Esophagus muscularis mucosa (tissue), 4 donors: ENCODE measurements at regions not wholly inside any gene's neighbourhood (a gene's known extent, or its start where the extent isn't known, plus 50 kb on each side); places are given as distances from the start of the nearest gene placed in this dataset.

Source experiments
- DNase-seq: peaks from one replicate; pipeline ENCODE4 v3.0.0-alpha.2; 2017; ENCODE audit errors: extremely low spot score
- H3K27ac ChIP-seq, 4 donors: fragments of 200-600 bp; sonication (generic); replicated peaks in 1 of 4; 1 replicate in 3 of 4; 2 replicates in 1 of 4; pipeline ENCODE4 v1.5.1; 2016 to 2019; ENCODE audit warnings: mild to moderate bottlenecking in 1 of 4
- H3K27me3 ChIP-seq, 4 donors: fragments of 200-600 bp; sonication (generic); one replicate each; pipeline versions ENCODE4 v1.5.1 to v1.6.0; 2016 to 2019
- H3K36me3 ChIP-seq, 4 donors: fragments of 200-600 bp; sonication (generic); one replicate each; pipeline ENCODE4 v1.5.1; 2016 to 2019
- H3K4me1 ChIP-seq, 4 donors: fragments of 200-600 bp; sonication (generic); one replicate each; pipeline ENCODE4 v1.5.1; 2016 to 2019
- H3K4me3 ChIP-seq, 4 donors: fragments of 200-600 bp; sonication (generic); 1 replicate in 2 of 4; 2 replicates in 2 of 4; pipeline ENCODE4 v1.5.1; 2016 to 2019; ENCODE audit warnings: mild to moderate bottlenecking in 4 of 4, moderate library complexity in 1 of 4
- H3K9me3 ChIP-seq, 4 donors: fragments of 200-600 bp; sonication (generic); 1 replicate in 3 of 4; 2 replicates in 1 of 4; pipeline ENCODE4 v1.5.1; 2016 to 2019
- CTCF ChIP-seq, 3 experiments: fragments of 200-600 bp in 2 of 3; fragments of 450-650 bp in 1 of 3; sonication (generic) in 2 of 3; IDR thresholded peaks; one replicate each; pipeline ENCODE4 v1.5.1; 2017 to 2019; ENCODE audit warnings: antibody characterized with exemption in 3 of 3, mild to moderate bottlenecking in 2 of 3, moderate library complexity in 1 of 3
- EP300 ChIP-seq: sonication (generic); formaldehyde crosslinking; IDR thresholded peaks from one replicate; pipeline ENCODE4 v1.6.1; 2017; ENCODE audit warnings: antibody characterized with exemption
- POLR2A ChIP-seq: fragments of 450-650 bp; IDR thresholded peaks from one replicate; pipeline ENCODE4 v1.6.1; 2017; ENCODE audit warnings: antibody characterized with exemption, moderate library complexity, mild to moderate bottlenecking, low read depth
- POLR2AphosphoS5 ChIP-seq, 2 donors: sonication (generic); formaldehyde crosslinking; IDR thresholded peaks; one replicate each; pipeline ENCODE4 v1.6.1; 2017; ENCODE audit warnings: antibody characterized with exemption in 2 of 2
- WGBS: methylation state at CpG from one replicate; pipeline ENCODE4 v1.1.5; 2018; 5-methylcytosine and 5-hydroxymethylcytosine counted together
- intact Hi-C: fragments of 100-400 bp; cut with DNase I; formaldehyde crosslinking; loops from one replicate; pipeline ENCODE4 v1.15.1; 2023

GRCh38 chr16:63171545-63171944 is 1135.3 kb upstream of the CDH8 start:
- H3K27me3 ChIP-seq, result no peaks in the 10 kb centered on the region
- H3K9me3 ChIP-seq, result no peaks in the 10 kb centered on the region
- DNase-seq, result no peak
- TF ChIP-seq EP300, result no peak
- TF ChIP-seq POLR2AphosphoS5 (IDR thresholded peaks at IDR 0.05), result no peak
- TF ChIP-seq POLR2A, result no peak
- TF ChIP-seq CTCF (IDR thresholded peaks at IDR 0.05), result no peak
- H3K4me3 ChIP-seq, result no peak overlapping the region
- no peaks in the 10 kb centered on the region for H3K4me1 ChIP-seq
- H3K27ac ChIP-seq, result no peak overlapping the region
- no peaks in the 10 kb centered on the region for H3K36me3 ChIP-seq
- intact Hi-C loops, result no loop called here

GRCh38 chr16:63169100-63169499 is 1132.9 kb upstream of the CDH8 start:
- no peak for DNase-seq
- no peaks in the 10 kb centered on the region for H3K27me3 ChIP-seq
- no peaks in the 10 kb centered on the region for H3K9me3 ChIP-seq
- no peak overlapping the region for H3K4me3 ChIP-seq
- H3K36me3 ChIP-seq, result no peaks in the 10 kb centered on the region
- H3K27ac ChIP-seq, result no peak overlapping the region
- intact Hi-C loops, result no loop called here
- 87% methylated on average over 2 of the region's 2 CpGs for WGBS
- TF ChIP-seq CTCF (IDR thresholded peaks at IDR 0.05) (no peak), EP300 (no peak)
- H3K4me1 ChIP-seq, result no peaks in the 10 kb centered on the region

GRCh38 chr16:63157818-63158217 is 1121.6 kb upstream of the CDH8 start:
- Histone ChIP-seq H3K9me3 (no peaks in the 10 kb centered on the region), H3K4me3 (no peak overlapping the region), H3K27me3 (no peaks in the 10 kb centered on the region), H3K4me1 (no peaks in the 10 kb centered on the region), H3K27ac (no peak overlapping the region), H3K36me3 (no peaks in the 10 kb centered on the region)
- no peak for DNase-seq
- WGBS, result 94% methylated on average over 5 of the region's 5 CpGs
- intact Hi-C loops, result no loop called here
- TF ChIP-seq POLR2AphosphoS5 (IDR thresholded peaks at IDR 0.05) (no peak), POLR2A (no peak), CTCF (IDR thresholded peaks at IDR 0.05) (no peak), EP300 (no peak)

- 77% methylated on average over 1 of the region's 1 CpG for WGBS
- intact Hi-C loops, result no loop called here
These were observed 1110.0 kb upstream of the CDH8 start for GRCh38 chr16:63146251-63146650.

More at GRCh38 chr16:63146251-63146650, 1110.0 kb upstream of the CDH8 start:
- no peak for DNase-seq
- Histone ChIP-seq H3K9me3 (no peaks in the 10 kb centered on the region), H3K27me3 (no peaks in the 10 kb centered on the region), H3K4me3 (no peak overlapping the region), H3K36me3 (no peaks in the 10 kb centered on the region), H3K4me1 (no peaks in the 10 kb centered on the region), H3K27ac (no peak overlapping the region)
- no peak for TF ChIP-seq POLR2AphosphoS5 (IDR thresholded peaks at IDR 0.05)
- no peak for TF ChIP-seq EP300
- TF ChIP-seq CTCF (IDR thresholded peaks at IDR 0.05), result no peak
- TF ChIP-seq POLR2A, result no peak
